ENCODE measurements at regions not wholly inside any gene's neighbourhood (a gene's known extent, or its start where the extent isn't known, plus 50 kb on each side); places are given as distances from the start of the nearest gene placed in this dataset.

GRCh38 chr4:178672512-178672911 lies 1230.3 kb upstream of the AGA start:
- TF ChIP-seq REST (IDR thresholded peaks at IDR 0.05; ENCODE audit: insufficient replicate concordance, low read depth) (no peak), POLR2AphosphoS5 (IDR thresholded peaks at IDR 0.05; ENCODE audit: low read depth) (no peak), SPI1 (IDR thresholded peaks at IDR 0.05; ENCODE audit: borderline replicate concordance, low read depth) (no peak), CTCF (IDR thresholded peaks at IDR 0.05; ENCODE audit: insufficient read depth, low read length) (no peak), GABPA (IDR thresholded peaks at IDR 0.05; ENCODE audit: low read depth) (no peak)
- no peak for DNase-seq (ENCODE audit: low read depth in 1 of 2, low spot score in 1 of 2)
- Histone ChIP-seq H3K27ac (replicated peaks) (no peak overlapping the region), H3K4me3 (replicated peaks; ENCODE audit: insufficient read depth, low read length) (no peak overlapping the region), H3K27me3 (ENCODE audit: insufficient read depth, poor library complexity, severe bottlenecking) (no peaks in the 10 kb centered on the region)

- no peaks in the 10 kb centered on the region for H3K27me3 ChIP-seq (ENCODE audit: insufficient read depth, poor library complexity, severe bottlenecking)
Measured at GRCh38 chr4:178681871-178682270, 1239.6 kb upstream of the AGA start.

GRCh38 chr4:178689926-178690325 lies 1247.7 kb upstream of the AGA start:
- Histone ChIP-seq H3K27ac (replicated peaks) (no peak overlapping the region), H3K27me3 (ENCODE audit: insufficient read depth, poor library complexity, severe bottlenecking) (no peaks in the 10 kb centered on the region), H3K4me3 (replicated peaks; ENCODE audit: insufficient read depth, low read length) (no peak overlapping the region)
- DNase-seq (ENCODE audit: low read depth in 1 of 2, low spot score in 1 of 2): no peak
- TF ChIP-seq POLR2AphosphoS5 (IDR thresholded peaks at IDR 0.05; ENCODE audit: low read depth): no peak
- TF ChIP-seq GABPA (IDR thresholded peaks at IDR 0.05; ENCODE audit: low read depth): no peak
- no peak for TF ChIP-seq REST (IDR thresholded peaks at IDR 0.05; ENCODE audit: insufficient replicate concordance, low read depth)
- TF ChIP-seq SPI1 (IDR thresholded peaks at IDR 0.05; ENCODE audit: borderline replicate concordance, low read depth): no peak
- no peak for TF ChIP-seq CTCF (IDR thresholded peaks at IDR 0.05; ENCODE audit: insufficient read depth, low read length)

More at GRCh38 chr4:178681871-178682270, 1239.6 kb upstream of the AGA start:
- DNase-seq (ENCODE audit: low read depth in 1 of 2, low spot score in 1 of 2): no peak
- no peak for TF ChIP-seq GABPA (IDR thresholded peaks at IDR 0.05; ENCODE audit: low read depth)
- Histone ChIP-seq H3K4me3 (replicated peaks; ENCODE audit: insufficient read depth, low read length) (no peak overlapping the region), H3K27ac (replicated peaks) (no peak overlapping the region)

GRCh38 chr4:178693816-178694215 lies 1251.6 kb upstream of the AGA start:
- Histone ChIP-seq H3K27ac (replicated peaks) (no peak overlapping the region), H3K27me3 (ENCODE audit: insufficient read depth, poor library complexity, severe bottlenecking) (no peaks in the 10 kb centered on the region), H3K4me3 (replicated peaks; ENCODE audit: insufficient read depth, low read length) (no peak overlapping the region)
- TF ChIP-seq POLR2AphosphoS5 (IDR thresholded peaks at IDR 0.05; ENCODE audit: low read depth) (no peak), GABPA (IDR thresholded peaks at IDR 0.05; ENCODE audit: low read depth) (no peak), CTCF (IDR thresholded peaks at IDR 0.05; ENCODE audit: insufficient read depth, low read length) (no peak), REST (IDR thresholded peaks at IDR 0.05; ENCODE audit: insufficient replicate concordance, low read depth) (no peak), SPI1 (IDR thresholded peaks at IDR 0.05; ENCODE audit: borderline replicate concordance, low read depth) (no peak)
- no peak for DNase-seq (ENCODE audit: low read depth in 1 of 2, low spot score in 1 of 2)

Data from HL-60 (cell line).